AG09309 (cell line): ENCODE measurements at regions not wholly inside any gene's neighbourhood (a gene's known extent, or its start where the extent isn't known, plus 50 kb on each side); places are given as distances from the start of the nearest gene placed in this dataset.

Source experiments
- DNase-seq: peaks from one replicate; pipeline ENCODE4 v3.0.0-alpha.2; 2010; ENCODE audit warnings: low read depth
- H3K4me3 ChIP-seq: 2 replicates; pipeline ENCODE4 v1.5.1; 2011; ENCODE audit warnings: mild to moderate bottlenecking, low read depth, low read length, moderate library complexity; ENCODE audit not compliant: control insufficient read depth
- TF ChIP-seq, protein P1 (sequence below): IDR thresholded peaks from 2 replicates; pipeline ENCODE4 v1.5.1; 2011; ENCODE audit warnings: mild to moderate bottlenecking, low read depth, low read length, inconsistent platforms; ENCODE audit not compliant: insufficient read depth, control insufficient read depth; ENCODE audit errors: missing control alignments

- no peak for DNase-seq
- TF ChIP-seq, protein P1, sequence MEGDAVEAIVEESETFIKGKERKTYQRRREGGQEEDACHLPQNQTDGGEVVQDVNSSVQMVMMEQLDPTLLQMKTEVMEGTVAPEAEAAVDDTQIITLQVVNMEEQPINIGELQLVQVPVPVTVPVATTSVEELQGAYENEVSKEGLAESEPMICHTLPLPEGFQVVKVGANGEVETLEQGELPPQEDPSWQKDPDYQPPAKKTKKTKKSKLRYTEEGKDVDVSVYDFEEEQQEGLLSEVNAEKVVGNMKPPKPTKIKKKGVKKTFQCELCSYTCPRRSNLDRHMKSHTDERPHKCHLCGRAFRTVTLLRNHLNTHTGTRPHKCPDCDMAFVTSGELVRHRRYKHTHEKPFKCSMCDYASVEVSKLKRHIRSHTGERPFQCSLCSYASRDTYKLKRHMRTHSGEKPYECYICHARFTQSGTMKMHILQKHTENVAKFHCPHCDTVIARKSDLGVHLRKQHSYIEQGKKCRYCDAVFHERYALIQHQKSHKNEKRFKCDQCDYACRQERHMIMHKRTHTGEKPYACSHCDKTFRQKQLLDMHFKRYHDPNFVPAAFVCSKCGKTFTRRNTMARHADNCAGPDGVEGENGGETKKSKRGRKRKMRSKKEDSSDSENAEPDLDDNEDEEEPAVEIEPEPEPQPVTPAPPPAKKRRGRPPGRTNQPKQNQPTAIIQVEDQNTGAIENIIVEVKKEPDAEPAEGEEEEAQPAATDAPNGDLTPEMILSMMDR, result no peak
- H3K4me3 ChIP-seq, result no peak overlapping the region
Observed at GRCh38 chr6:6931071-6932025, 176.4 kb upstream of the RREB1 start.

DNA sequence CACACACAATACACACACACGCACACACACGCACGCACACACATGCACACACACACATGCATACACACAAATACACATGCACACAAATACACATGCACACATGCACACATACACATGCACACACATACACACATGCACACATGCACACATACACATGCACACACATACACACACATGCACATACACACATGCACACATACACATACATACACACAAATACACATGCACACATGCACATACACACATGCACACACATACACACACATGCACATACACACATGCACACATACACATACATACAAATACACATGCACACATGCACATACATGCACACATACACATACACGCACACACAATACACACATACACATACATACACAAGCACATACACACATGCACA is 175.4 kb upstream of the RREB1 start:
- no peak for DNase-seq
- no peak overlapping the region for H3K4me3 ChIP-seq
- TF ChIP-seq, protein P1, result no peak

- DNase-seq, result no peak
- no peak overlapping the region for H3K4me3 ChIP-seq
- TF ChIP-seq, protein P1, result no peak
Observed at GRCh38 chr6:6932968-6933367, 174.8 kb upstream of the RREB1 start.

GRCh38 chr6:6940031-6941025 is 167.4 kb upstream of the RREB1 start:
- no peak overlapping the region for H3K4me3 ChIP-seq
- DNase-seq, result no peak
- TF ChIP-seq, protein P1, result no peak

DNA sequence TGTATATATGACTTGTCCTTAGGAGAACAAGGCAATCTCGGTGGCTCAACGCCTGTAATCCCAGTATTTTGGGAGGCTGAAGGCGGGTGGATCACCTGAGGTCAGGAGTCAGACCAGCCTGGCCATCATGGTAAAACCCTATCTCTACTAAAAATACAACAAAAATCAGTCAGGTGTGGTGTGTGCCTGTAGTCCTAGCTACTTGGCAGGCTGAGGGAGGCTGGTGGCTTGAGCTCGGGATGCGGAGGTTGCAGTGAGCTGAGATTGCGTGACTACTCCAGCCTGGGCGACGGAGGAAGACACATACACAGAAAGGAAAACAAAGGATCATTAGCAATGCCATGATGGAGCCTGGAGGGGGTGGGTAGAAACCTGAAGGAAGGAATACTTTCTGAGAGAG is 166.6 kb upstream of the RREB1 start:
- no peak for DNase-seq
- TF ChIP-seq, protein P1, result no peak
- no peak overlapping the region for H3K4me3 ChIP-seq

DNA sequence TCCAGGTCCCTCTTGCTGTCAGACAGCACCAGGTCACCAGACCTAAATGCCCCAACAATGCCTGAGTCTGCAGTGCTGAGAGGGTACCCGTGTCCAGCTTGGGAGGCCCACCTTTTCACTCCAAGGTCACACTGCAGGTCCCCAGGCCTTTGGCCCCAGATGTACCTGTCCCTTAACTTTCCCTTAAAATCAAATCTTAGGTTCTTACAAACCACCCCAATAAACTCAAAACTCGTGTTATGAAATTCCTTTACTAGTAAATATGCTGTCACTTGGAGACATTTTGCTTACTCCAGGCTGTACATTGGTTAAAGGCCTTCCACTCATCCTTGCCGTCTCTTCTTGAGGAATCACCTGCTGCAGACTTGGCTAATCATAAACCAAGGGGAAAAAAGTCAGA is 165.7 kb upstream of the RREB1 start:
- no peak for DNase-seq
- H3K4me3 ChIP-seq, result no peak overlapping the region
- TF ChIP-seq, protein P1, result no peak
